HEK293T (cell line): ENCODE measurements at regions not wholly inside any gene's neighbourhood (a gene's known extent, or its start where the extent isn't known, plus 50 kb on each side); places are given as distances from the start of the nearest gene placed in this dataset.
A peak's percentile ranks its signal among the peaks of the same experiment; 100 is the strongest.

Experiments used
- CTCF ChIA-PET: fragments of 350-600 bp; formaldehyde crosslinking; extraction: SDS; loops from one replicate; lab custom pipeline; 2021; ENCODE audit warnings: antibody characterized with exemption, inconsistent platforms; lab: Yijun Ruan, JAX
- POLR2A ChIA-PET: fragments of 350-600 bp; formaldehyde crosslinking; extraction: SDS; loops from one replicate; lab custom pipeline; 2020; ENCODE audit warnings: antibody characterized with exemption, inconsistent platforms; lab: Yijun Ruan, JAX
- DNase-seq: peaks from one replicate; pipeline ENCODE4 v3.0.0; 2012; ENCODE audit warnings: mixed read lengths; ENCODE audit errors: extremely low spot score
- ARNT ChIP-seq: fragments of 450-650 bp; IDR thresholded peaks from 2 replicates; pipeline ENCODE4 v1.6.1; 2017; ENCODE audit warnings: mild to moderate bottlenecking
- BHLHE40 ChIP-seq: fragments of 450-650 bp; IDR thresholded peaks from 2 replicates; pipeline ENCODE4 v1.6.1; 2016; ENCODE audit warnings: mild to moderate bottlenecking, moderate library complexity, borderline replicate concordance
- CTBP1 ChIP-seq: fragments of 450-650 bp; IDR thresholded peaks from 2 replicates; pipeline ENCODE4 v1.6.1; 2016; ENCODE audit warnings: borderline replicate concordance
- ELF4 ChIP-seq: fragments of 450-650 bp; IDR thresholded peaks from 2 replicates; pipeline ENCODE4 v1.6.1; 2017; ENCODE audit warnings: antibody characterized with exemption
- FOXA1 ChIP-seq: fragments of 450-650 bp; IDR thresholded peaks from 2 replicates; pipeline ENCODE4 v1.6.1; 2016; ENCODE audit warnings: mild to moderate bottlenecking
- FOXK2 ChIP-seq: fragments of 450-650 bp; IDR thresholded peaks from 2 replicates; pipeline ENCODE4 v1.6.1; 2016; ENCODE audit warnings: mild to moderate bottlenecking
- FOXM1 ChIP-seq: fragments of 450-650 bp; IDR thresholded peaks from 2 replicates; pipeline ENCODE4 v1.6.1; 2017; ENCODE audit warnings: mild to moderate bottlenecking, borderline replicate concordance
- HDGF ChIP-seq: fragments of 450-650 bp; IDR thresholded peaks from 2 replicates; pipeline ENCODE4 v1.6.1; 2017; ENCODE audit warnings: antibody characterized with exemption, borderline replicate concordance
- L3MBTL2 ChIP-seq: fragments of 450-650 bp; conservative IDR thresholded peaks from 2 replicates; pipeline ENCODE4 v1.6.1; 2016; ENCODE audit warnings: mild to moderate bottlenecking
- LEF1 ChIP-seq: fragments of 450-650 bp; IDR thresholded peaks from 2 replicates; pipeline ENCODE4 v1.6.1; 2017; ENCODE audit warnings: mild to moderate bottlenecking, borderline replicate concordance
- NFRKB ChIP-seq: fragments of 450-650 bp; IDR thresholded peaks from 2 replicates; pipeline ENCODE4 v1.6.1; 2016; ENCODE audit warnings: mild to moderate bottlenecking, moderate library complexity
- SP1 ChIP-seq: fragments of 450-650 bp; IDR thresholded peaks from 2 replicates; pipeline ENCODE4 v1.6.1; 2017
- SUZ12 ChIP-seq: fragments of 450-650 bp; IDR thresholded peaks from 2 replicates; pipeline ENCODE4 v1.6.1; 2016; ENCODE audit warnings: mild to moderate bottlenecking
- TARDBP ChIP-seq: fragments of 450-650 bp; IDR thresholded peaks from 2 replicates; pipeline ENCODE4 v1.6.1; 2016
- ZNF384 ChIP-seq: fragments of 450-650 bp; IDR thresholded peaks from 2 replicates; pipeline ENCODE4 v1.6.1; 2016
- TF ChIP-seq, protein P1 (sequence below): fragments of 450-650 bp; IDR thresholded peaks from 2 replicates; pipeline ENCODE4 v1.6.1; 2016

DNA sequence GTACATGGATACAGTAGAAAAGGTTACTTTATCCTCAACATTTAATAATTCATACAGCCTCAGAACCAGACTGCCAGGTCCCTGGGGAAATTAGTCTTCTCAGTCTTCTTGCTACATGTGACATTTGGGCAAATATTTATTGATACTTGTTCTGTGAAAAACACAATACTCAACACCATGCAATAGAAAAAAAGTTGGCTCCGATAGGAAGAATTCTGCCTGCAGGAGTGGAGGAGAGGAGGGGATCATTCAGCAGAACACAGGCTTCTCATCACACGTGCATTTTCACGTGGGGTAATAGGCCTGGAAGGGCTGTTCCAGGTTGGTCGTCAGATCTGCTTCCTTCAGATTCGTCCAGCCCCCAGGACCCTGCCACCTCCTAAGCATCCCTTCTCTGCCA lies 58.4 kb upstream of the ACKR3 start:
- TF ChIP-seq CTBP1 (no peak), ARNT (no peak), ELF4 (no peak), FOXK2 (no peak), BHLHE40 (no peak), LEF1 (no peak), FOXA1 (no peak), L3MBTL2 (no peak), TARDBP (no peak)
- no peak for DNase-seq
- POLR2A ChIA-PET, result interaction anchor here (0.6 kb wide), 1 partner anchor 74 kb away, joined by 3 read pairs; no protein-coding TSS in a partner anchor
- CTCF ChIA-PET, result no interaction called here

DNA sequence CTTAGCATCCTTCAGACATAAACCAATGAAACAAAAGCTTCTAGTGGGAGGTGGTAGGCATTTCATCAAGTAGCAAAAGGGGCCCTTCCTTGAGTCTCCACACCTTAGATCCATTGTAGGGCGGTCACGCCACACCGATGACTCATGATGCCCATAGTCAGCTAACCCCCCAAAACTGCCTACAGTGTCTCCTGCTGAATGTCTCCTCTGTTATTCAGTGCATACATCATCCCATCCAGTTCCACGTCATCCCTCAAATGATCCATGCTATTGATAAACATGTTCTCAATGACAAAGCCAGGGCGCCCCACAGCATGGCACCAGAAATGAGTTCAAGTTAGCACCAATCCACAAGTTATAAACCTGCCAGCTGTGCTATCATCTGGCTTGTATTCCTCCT lies 57.4 kb upstream of the ACKR3 start:
- ChIA-PET POLR2A (no interaction called here), CTCF (interaction anchor here (1.3 to 2.3 kb wide), 2 partner anchors 15 to 23 kb away, joined by 3 to 5 read pairs; no protein-coding TSS in a partner anchor)
- DNase-seq, result no peak
- TF ChIP-seq CTBP1, result no peak
- no peak for TF ChIP-seq SUZ12
- TF ChIP-seq L3MBTL2, result no peak
- TF ChIP-seq TARDBP, result no peak
- no peak for TF ChIP-seq BHLHE40
- TF ChIP-seq NFRKB, result no peak
- no peak for TF ChIP-seq FOXA1
- TF ChIP-seq, protein P1, sequence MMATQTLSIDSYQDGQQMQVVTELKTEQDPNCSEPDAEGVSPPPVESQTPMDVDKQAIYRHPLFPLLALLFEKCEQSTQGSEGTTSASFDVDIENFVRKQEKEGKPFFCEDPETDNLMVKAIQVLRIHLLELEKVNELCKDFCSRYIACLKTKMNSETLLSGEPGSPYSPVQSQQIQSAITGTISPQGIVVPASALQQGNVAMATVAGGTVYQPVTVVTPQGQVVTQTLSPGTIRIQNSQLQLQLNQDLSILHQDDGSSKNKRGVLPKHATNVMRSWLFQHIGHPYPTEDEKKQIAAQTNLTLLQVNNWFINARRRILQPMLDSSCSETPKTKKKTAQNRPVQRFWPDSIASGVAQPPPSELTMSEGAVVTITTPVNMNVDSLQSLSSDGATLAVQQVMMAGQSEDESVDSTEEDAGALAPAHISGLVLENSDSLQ, result no peak
- TF ChIP-seq ZNF384, result no peak
- TF ChIP-seq FOXM1, result no peak

DNA sequence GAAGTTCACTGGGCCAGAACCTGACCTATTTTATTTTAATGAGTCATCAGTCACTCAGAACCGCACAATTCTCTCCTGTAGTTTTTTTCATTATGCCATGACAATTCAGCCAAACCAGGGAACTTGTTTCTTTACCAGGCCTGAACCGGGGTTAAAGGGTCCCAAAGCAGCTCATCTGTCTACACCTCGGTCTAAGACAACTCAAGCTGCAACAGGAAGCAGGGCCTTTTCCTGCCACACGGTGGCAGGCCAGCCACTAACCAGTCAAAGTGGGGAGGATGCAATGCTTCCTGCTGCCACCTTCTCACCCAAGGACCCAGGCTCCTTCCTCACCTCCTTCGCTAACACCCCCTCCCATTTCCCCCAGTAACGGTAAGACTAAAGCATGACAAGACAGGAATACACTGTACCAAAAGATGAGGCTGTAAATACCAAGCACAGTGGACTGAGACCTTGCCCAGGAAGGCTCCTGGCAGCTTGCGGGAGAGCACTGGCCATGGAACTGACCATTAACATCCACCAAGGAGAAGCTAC lies 56.7 kb upstream of the ACKR3 start:
- peak; percentile 54 for DNase-seq
- ChIA-PET POLR2A (no interaction called here), CTCF (interaction anchor here (0.6 to 2.3 kb wide), 3 partner anchors 14 to 1020 kb away, joined by 3 to 6 read pairs (median 5); no protein-coding TSS in a partner anchor)
- TF ChIP-seq FOXM1, result no peak
- TF ChIP-seq ELF4, result no peak
- no peak for TF ChIP-seq ZNF384
- TF ChIP-seq LEF1, result no peak
- no peak for TF ChIP-seq FOXK2
- TF ChIP-seq TARDBP, result no peak
- no peak for TF ChIP-seq HDGF
- no peak for TF ChIP-seq CTBP1
- no peak for TF ChIP-seq SUZ12
- TF ChIP-seq SP1, result no peak
- no peak for TF ChIP-seq NFRKB
- TF ChIP-seq, protein P1, result no peak
- TF ChIP-seq L3MBTL2, result no peak
- no peak for TF ChIP-seq ARNT
- no peak for TF ChIP-seq BHLHE40
- no peak for TF ChIP-seq FOXA1

DNA sequence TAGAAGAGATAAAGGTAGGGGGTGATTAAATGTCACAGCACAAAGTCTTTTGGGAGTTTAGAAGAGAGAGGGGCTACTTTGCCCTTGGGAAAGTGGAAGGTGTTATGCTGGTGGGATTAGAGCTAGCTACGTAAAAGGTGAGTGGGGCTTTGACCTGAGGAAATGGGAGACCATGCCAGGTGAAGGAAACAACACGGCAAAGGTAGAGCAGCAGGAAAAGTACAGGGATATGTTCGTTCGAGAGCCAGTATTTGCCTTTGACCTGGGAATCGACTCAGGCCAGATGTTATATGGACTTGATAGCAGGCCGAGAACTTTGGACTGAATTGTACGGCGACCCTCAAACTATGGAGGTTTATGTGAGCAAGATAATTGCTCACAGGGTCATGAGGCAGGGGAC lies 55.7 kb upstream of the ACKR3 start:
- DNase-seq, result no peak
- POLR2A ChIA-PET, result no interaction called here
- CTCF ChIA-PET, result interaction anchor here (2.3 kb wide), 1 partner anchor 13 kb away, joined by 5 read pairs; no protein-coding TSS in a partner anchor
- TF ChIP-seq SUZ12 (no peak), LEF1 (no peak), HDGF (no peak), ARNT (no peak), FOXM1 (no peak), SP1 (no peak), ZNF384 (no peak), FOXA1 (no peak)

DNA sequence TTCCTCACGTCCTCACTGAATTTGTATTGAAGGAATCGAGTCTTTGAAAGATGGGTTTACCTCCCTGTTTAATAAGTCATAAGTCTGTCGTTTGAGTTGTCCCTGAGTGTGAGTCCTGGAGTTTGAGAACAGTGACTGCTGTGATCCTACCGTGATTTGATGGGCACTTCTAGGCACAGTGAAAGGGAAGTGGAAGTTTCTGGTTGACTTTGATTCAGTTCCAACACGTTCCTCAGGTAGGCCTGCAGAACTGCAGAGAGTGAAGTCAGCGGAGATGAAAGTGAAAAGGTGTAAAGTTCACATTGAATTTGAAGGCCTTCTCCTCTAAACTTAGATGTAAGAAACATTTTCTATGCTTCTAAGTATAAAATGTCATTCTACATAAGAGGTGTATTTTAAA lies 52.9 kb upstream of the ACKR3 start:
- no peak for DNase-seq
- ChIA-PET POLR2A (no interaction called here), CTCF (no interaction called here)
- no peak for TF ChIP-seq NFRKB
- TF ChIP-seq L3MBTL2, result no peak
- TF ChIP-seq SP1, result no peak
- no peak for TF ChIP-seq FOXA1
- no peak for TF ChIP-seq FOXK2
- no peak for TF ChIP-seq ZNF384
- TF ChIP-seq BHLHE40, result no peak
- TF ChIP-seq, protein P1, result no peak
- TF ChIP-seq LEF1, result no peak
- TF ChIP-seq ARNT, result no peak
- TF ChIP-seq ELF4, result no peak
- no peak for TF ChIP-seq SUZ12
- TF ChIP-seq CTBP1, result no peak
- TF ChIP-seq TARDBP, result no peak
- TF ChIP-seq FOXM1, result no peak
- no peak for TF ChIP-seq HDGF
